Upper lobe of right lung (tissue), 1 donor: ENCODE measurements at regions not wholly inside any gene's neighbourhood (a gene's known extent, or its start where the extent isn't known, plus 50 kb on each side); places are given as distances from the start of the nearest gene placed in this dataset.
"Not testable (repeated sequence)": the region's sequence is repeated elsewhere in the genome, so short reads cannot be mapped to it uniquely, and the experiment has no call there.

Experiments
- ATAC-seq: fragments of 200-7000 bp; cut with Tn5 transposase; one replicate; pipeline ENCODE4 v1.9.1; 2020; ENCODE audit warnings: mild to moderate bottlenecking, moderate library complexity
- DNase-seq: peaks from one replicate; pipeline ENCODE4 v3.0.0-alpha.2; 2020
- H3K27ac ChIP-seq: fragments of 200-600 bp; one replicate; pipeline ENCODE4 v1.8.0; 2022
- H3K27me3 ChIP-seq: fragments of 200-600 bp; one replicate; pipeline ENCODE4 v1.8.0; 2022; ENCODE audit warnings: mild to moderate bottlenecking
- H3K36me3 ChIP-seq: fragments of 200-600 bp; one replicate; pipeline ENCODE4 v1.8.0; 2022
- H3K4me1 ChIP-seq: fragments of 200-600 bp; one replicate; pipeline ENCODE4 v1.8.0; 2022
- H3K4me3 ChIP-seq: fragments of 200-600 bp; one replicate; pipeline ENCODE4 v1.8.0; 2022; ENCODE audit warnings: mild to moderate bottlenecking
- H3K9me3 ChIP-seq: fragments of 200-600 bp; one replicate; pipeline ENCODE4 v1.8.0; 2022
- intact Hi-C: fragments of 100-400 bp; cut with DNase I; formaldehyde crosslinking; loops from one replicate; pipeline ENCODE4 v1.11.0; 2022
- TF ChIP-seq, protein P1 (sequence below): fragments of 200-600 bp; IDR thresholded peaks from one replicate; pipeline ENCODE4 v1.8.0; 2022; ENCODE audit warnings: antibody characterized with exemption
- donor health status: DM: no; HTN: yes; CAD: no; lungs with severe emphysema.

DNA sequence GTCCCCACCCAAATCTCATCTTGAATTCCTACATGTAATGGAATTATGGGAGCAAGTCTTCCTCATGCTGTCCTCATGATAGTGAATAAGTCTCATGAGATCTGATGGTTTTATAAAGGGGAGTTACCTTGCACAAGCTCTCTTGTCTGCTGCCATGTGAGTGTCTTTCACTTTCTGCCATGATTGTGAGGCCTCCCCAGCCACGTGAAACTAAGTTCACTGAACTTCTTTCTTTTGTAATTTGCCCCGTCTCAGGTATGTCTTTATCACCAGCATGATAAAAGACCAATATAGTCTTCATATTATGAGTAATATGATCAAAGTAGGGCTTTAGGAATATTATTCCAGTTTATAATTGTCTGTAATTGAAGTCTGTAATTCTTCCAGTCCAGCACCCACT, 86.3 kb upstream of the ANO5 start:
- Histone ChIP-seq H3K4me3 (no peak overlapping the region), H3K4me1 (no peaks in the 10 kb centered on the region), H3K27me3 (no peaks in the 10 kb centered on the region), H3K36me3 (no peaks in the 10 kb centered on the region), H3K27ac (no peak overlapping the region), H3K9me3 (no peaks in the 10 kb centered on the region)
- ATAC-seq: no peak
- intact Hi-C loops: no loop called here
- TF ChIP-seq, protein P1, sequence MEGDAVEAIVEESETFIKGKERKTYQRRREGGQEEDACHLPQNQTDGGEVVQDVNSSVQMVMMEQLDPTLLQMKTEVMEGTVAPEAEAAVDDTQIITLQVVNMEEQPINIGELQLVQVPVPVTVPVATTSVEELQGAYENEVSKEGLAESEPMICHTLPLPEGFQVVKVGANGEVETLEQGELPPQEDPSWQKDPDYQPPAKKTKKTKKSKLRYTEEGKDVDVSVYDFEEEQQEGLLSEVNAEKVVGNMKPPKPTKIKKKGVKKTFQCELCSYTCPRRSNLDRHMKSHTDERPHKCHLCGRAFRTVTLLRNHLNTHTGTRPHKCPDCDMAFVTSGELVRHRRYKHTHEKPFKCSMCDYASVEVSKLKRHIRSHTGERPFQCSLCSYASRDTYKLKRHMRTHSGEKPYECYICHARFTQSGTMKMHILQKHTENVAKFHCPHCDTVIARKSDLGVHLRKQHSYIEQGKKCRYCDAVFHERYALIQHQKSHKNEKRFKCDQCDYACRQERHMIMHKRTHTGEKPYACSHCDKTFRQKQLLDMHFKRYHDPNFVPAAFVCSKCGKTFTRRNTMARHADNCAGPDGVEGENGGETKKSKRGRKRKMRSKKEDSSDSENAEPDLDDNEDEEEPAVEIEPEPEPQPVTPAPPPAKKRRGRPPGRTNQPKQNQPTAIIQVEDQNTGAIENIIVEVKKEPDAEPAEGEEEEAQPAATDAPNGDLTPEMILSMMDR: no peak
- no peak for DNase-seq

DNA sequence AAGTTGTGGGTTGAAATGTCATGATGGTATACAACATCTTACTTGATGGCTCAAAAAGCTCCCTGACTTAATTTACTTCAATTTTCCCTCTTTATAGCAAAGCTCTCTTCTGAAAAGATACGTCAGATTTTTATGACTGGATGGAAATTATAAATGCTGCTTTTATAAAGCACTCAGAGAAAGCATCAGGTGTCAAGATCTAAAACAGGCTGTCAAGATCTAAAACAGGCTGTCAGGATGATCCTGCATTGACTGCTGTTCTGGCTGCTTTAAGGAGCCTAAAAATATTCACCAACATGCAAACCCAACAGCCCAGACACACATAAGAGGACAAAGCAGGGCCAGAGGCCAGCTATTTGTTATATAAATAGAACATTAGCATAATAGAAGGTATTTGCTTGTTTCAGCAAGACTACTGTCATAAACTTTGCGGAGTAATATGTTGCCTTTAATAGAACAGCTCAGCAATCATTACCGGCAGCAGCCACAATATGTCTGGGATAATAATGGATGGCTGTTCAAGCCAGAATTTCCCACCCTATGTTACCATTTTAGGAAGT, 77.3 kb upstream of the ANO5 start:
- intact Hi-C loops: no loop called here
- no peaks in the 10 kb centered on the region for H3K36me3 ChIP-seq
- ATAC-seq: no peak

DNA sequence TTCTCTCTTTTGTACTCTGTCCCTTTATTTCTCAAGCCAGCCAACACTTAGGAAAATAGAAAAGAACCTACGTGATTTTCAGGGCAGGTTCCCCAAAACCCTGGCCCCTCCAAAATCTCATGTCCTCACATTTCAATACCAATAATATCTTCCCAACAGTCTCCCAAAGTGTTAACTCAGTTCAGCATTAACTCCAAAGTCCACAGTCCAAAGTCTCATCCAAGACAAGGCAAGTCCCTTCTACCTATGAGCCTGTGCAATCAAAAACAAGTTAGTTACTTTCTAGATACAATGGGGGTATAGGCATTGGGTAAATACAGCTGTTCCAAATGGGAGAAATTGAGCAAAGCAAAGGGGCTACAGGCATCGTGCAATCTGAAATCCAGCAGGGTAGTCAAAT, 64.9 kb upstream of the ANO5 start:
- intact Hi-C loops, DNase-seq, H3K36me3 ChIP-seq, H3K27ac ChIP-seq, ATAC-seq, H3K27me3 ChIP-seq, H3K9me3 ChIP-seq, H3K4me3 ChIP-seq, H3K4me1 ChIP-seq: not testable (repeated sequence)

More for the DNA sequence above, 77.3 kb upstream of the ANO5 start:
- no peak overlapping the region for H3K4me3 ChIP-seq
- H3K27ac ChIP-seq: no peak overlapping the region
- no peaks in the 10 kb centered on the region for H3K9me3 ChIP-seq
- H3K27me3 ChIP-seq: no peaks in the 10 kb centered on the region
- TF ChIP-seq, protein P1: no peak
- no peak for DNase-seq
- H3K4me1 ChIP-seq: no peaks in the 10 kb centered on the region

- Histone ChIP-seq H3K4me1 (no peaks in the 10 kb centered on the region), H3K36me3 (no peaks in the 10 kb centered on the region), H3K27me3 (no peaks in the 10 kb centered on the region), H3K4me3 (no peak overlapping the region), H3K9me3 (no peaks in the 10 kb centered on the region), H3K27ac (no peak overlapping the region)
- no peak for ATAC-seq
- no peak for DNase-seq
- TF ChIP-seq, protein P1: peak; percentile 31
- intact Hi-C loops: no loop called here
Observed at GRCh38 chr11:22130462-22131053, 62.3 kb upstream of the ANO5 start.

GRCh38 chr11:22133776-22134175, 59.1 kb upstream of the ANO5 start:
- no peaks in the 10 kb centered on the region for H3K27me3 ChIP-seq
- DNase-seq (no peak), ATAC-seq (peak; percentile 67)
- intact Hi-C loops: no loop called here
- H3K4me3 ChIP-seq: no peak overlapping the region
- no peaks in the 10 kb centered on the region for H3K9me3 ChIP-seq
- no peaks in the 10 kb centered on the region for H3K36me3 ChIP-seq
- TF ChIP-seq, protein P1: no peak
- no peaks in the 10 kb centered on the region for H3K4me1 ChIP-seq
- H3K27ac ChIP-seq: no peak overlapping the region

DNA sequence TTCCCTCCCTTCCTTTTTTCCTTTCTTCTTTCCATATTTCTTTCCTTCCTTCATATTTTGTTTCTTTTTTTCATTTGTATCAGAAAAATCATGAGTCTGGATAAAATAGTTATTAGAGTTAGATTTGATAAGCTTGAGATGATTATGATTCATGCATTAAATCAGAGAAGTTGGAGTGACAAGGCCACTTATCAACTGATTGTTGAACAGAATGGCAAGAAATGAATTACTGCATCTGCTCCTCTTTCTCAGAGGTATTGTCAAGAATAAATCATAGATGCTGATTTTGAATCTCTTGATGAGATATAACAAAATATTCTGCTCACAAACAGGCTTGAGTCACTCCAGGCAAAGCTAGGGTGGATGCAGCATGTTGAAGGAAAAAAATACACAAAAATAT, 54.6 kb upstream of the ANO5 start:
- Histone ChIP-seq H3K27me3 (no peaks in the 10 kb centered on the region), H3K4me3 (no peak overlapping the region), H3K9me3 (no peaks in the 10 kb centered on the region), H3K27ac (no peak overlapping the region), H3K36me3 (no peaks in the 10 kb centered on the region), H3K4me1 (no peaks in the 10 kb centered on the region)
- intact Hi-C loops: no loop called here
- TF ChIP-seq, protein P1: no peak
- ATAC-seq (no peak), DNase-seq (no peak)
